ENCODE measurements at regions not wholly inside any gene's neighbourhood (a gene's known extent, or its start where the extent isn't known, plus 50 kb on each side); places are given as distances from the start of the nearest gene placed in this dataset.

- no peaks in the 10 kb centered on the region for H3K4me1 ChIP-seq (ENCODE audit: control insufficient read depth in 3 of 3, insufficient read depth in 2 of 3, low read depth in 1 of 3, low read length in 2 of 3)
- no peak for FAIRE-seq
Measured at GRCh38 chr16:5906351-5906750, 808.8 kb upstream of the EEF2KMT start.

DNA sequence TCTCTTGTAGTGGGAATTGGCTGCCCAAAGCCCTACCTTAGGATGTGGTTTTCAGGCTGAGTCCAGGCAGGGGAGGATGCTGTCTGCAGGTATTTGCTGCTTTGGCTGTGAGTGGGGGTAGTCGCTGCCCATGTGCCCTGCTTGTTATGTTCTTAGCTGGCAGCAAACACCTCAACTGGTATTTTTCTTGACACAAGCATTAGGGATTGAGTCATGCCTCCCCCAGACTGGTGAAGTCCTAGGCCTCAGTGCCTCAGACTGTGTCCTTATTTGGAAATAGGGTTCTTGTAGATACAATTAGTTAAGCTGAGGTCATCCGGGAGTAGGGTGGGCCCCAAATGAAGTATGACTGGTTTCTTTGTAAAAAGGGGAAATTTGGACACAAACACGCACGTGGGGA, 808.3 kb upstream of the EEF2KMT start:
- no peaks in the 10 kb centered on the region for H3K27me3 ChIP-seq (ENCODE audit: control insufficient read depth in 3 of 3, insufficient read depth in 3 of 3, low read length in 3 of 3)
- H3K36me3 ChIP-seq (ENCODE audit: control insufficient read depth in 3 of 3, insufficient read depth in 2 of 3, low read depth in 1 of 3, low read length in 3 of 3): no peaks in the 10 kb centered on the region
- no peak overlapping the region for H3K4me3 ChIP-seq (ENCODE audit: low read depth in 1 of 3, low read length in 3 of 3)
- DNase-seq (no peak), FAIRE-seq (no peak)
- 66 to 81% (median 76%) methylated on average over 4 of the region's 4 CpGs for WGBS, 3 donors
- H3K27ac ChIP-seq (ENCODE audit: low read depth in 1 of 3, low read length in 2 of 3): no peak overlapping the region
- no peaks in the 10 kb centered on the region for H3K9me3 ChIP-seq (ENCODE audit: control insufficient read depth in 2 of 2, insufficient read depth in 1 of 2, low read depth in 1 of 2, low read length in 1 of 2)
- no peaks in the 10 kb centered on the region for H3K4me1 ChIP-seq (ENCODE audit: control insufficient read depth in 3 of 3, insufficient read depth in 2 of 3, low read depth in 1 of 3, low read length in 2 of 3)

More at GRCh38 chr16:5906351-5906750, 808.8 kb upstream of the EEF2KMT start:
- Histone ChIP-seq H3K4me3 (ENCODE audit: low read depth in 1 of 3, low read length in 3 of 3) (no peak overlapping the region), H3K36me3 (ENCODE audit: control insufficient read depth in 3 of 3, insufficient read depth in 2 of 3, low read depth in 1 of 3, low read length in 3 of 3) (no peaks in the 10 kb centered on the region), H3K27me3 (ENCODE audit: control insufficient read depth in 3 of 3, insufficient read depth in 3 of 3, low read length in 3 of 3) (no peaks in the 10 kb centered on the region), H3K9me3 (ENCODE audit: control insufficient read depth in 2 of 2, insufficient read depth in 1 of 2, low read depth in 1 of 2, low read length in 1 of 2) (no peaks in the 10 kb centered on the region), H3K27ac (ENCODE audit: low read depth in 1 of 3, low read length in 2 of 3) (no peak overlapping the region)
- no peak for DNase-seq
- WGBS, 3 donors: 71 to 76% (median 73%) methylated on average over 6 of the region's 6 CpGs

DNA sequence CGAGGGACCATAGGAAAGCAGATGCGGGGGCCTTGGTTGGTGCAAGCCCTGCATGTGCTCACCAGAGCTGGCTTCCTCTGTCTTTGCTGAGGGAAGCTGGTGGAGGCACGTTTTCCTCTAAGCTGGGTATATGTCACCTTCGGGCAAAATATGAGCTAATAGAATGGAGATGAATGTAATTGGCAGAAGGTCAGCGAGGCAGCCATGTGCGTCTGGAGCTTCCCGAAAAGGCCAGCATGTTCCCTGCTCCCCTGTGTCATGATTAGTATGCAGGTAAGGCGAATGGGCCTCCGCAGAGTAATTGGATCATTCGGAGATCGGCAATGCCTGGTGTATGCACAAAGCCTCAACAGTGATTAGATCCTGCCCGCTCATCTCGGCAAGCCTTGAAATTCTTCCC, 806.2 kb upstream of the EEF2KMT start:
- FAIRE-seq: no peak
- H3K36me3 ChIP-seq (ENCODE audit: control insufficient read depth in 3 of 3, insufficient read depth in 2 of 3, low read depth in 1 of 3, low read length in 3 of 3): no peaks in the 10 kb centered on the region
- no peaks in the 10 kb centered on the region for H3K4me1 ChIP-seq (ENCODE audit: control insufficient read depth in 3 of 3, insufficient read depth in 2 of 3, low read depth in 1 of 3, low read length in 2 of 3)
- H3K27ac ChIP-seq (ENCODE audit: low read depth in 1 of 3, low read length in 2 of 3): no peak overlapping the region
- 80 to 83% (median 81%) methylated on average over 13 of the region's 13 CpGs for WGBS, 3 donors
- no peak overlapping the region for H3K4me3 ChIP-seq (ENCODE audit: low read depth in 1 of 3, low read length in 3 of 3)
- no peak for DNase-seq
- H3K27me3 ChIP-seq (ENCODE audit: control insufficient read depth in 3 of 3, insufficient read depth in 3 of 3, low read length in 3 of 3): no peaks in the 10 kb centered on the region
- no peaks in the 10 kb centered on the region for H3K9me3 ChIP-seq (ENCODE audit: control insufficient read depth in 2 of 2, insufficient read depth in 1 of 2, low read depth in 1 of 2, low read length in 1 of 2)

- H3K9me3 ChIP-seq (ENCODE audit: control insufficient read depth in 2 of 2, insufficient read depth in 1 of 2, low read depth in 1 of 2, low read length in 1 of 2): no peaks in the 10 kb centered on the region
- no peak overlapping the region for H3K4me3 ChIP-seq (ENCODE audit: low read depth in 1 of 3, low read length in 3 of 3)
- H3K27me3 ChIP-seq (ENCODE audit: control insufficient read depth in 3 of 3, insufficient read depth in 3 of 3, low read length in 3 of 3): no peaks in the 10 kb centered on the region
- WGBS, 3 donors: 62 to 78% (median 69%) methylated on average over 3 of the region's 3 CpGs
- no peaks in the 10 kb centered on the region for H3K4me1 ChIP-seq (ENCODE audit: control insufficient read depth in 3 of 3, insufficient read depth in 2 of 3, low read depth in 1 of 3, low read length in 2 of 3)
- no peak overlapping the region for H3K27ac ChIP-seq (ENCODE audit: low read depth in 1 of 3, low read length in 2 of 3)
- H3K36me3 ChIP-seq (ENCODE audit: control insufficient read depth in 3 of 3, insufficient read depth in 2 of 3, low read depth in 1 of 3, low read length in 3 of 3): no peaks in the 10 kb centered on the region
- FAIRE-seq (no peak), DNase-seq (no peak)
Measured at GRCh38 chr16:5903153-5903552, 805.6 kb upstream of the EEF2KMT start.

GRCh38 chr16:5900046-5900445, 802.5 kb upstream of the EEF2KMT start:
- 55 to 66% (median 60%) methylated on average over 2 of the region's 2 CpGs for WGBS, 3 donors
- FAIRE-seq: no peak

GRCh38 chr16:5895976-5896375, 798.4 kb upstream of the EEF2KMT start:
- Histone ChIP-seq H3K4me1 (ENCODE audit: control insufficient read depth in 3 of 3, insufficient read depth in 2 of 3, low read depth in 1 of 3, low read length in 2 of 3) (no peaks in the 10 kb centered on the region), H3K36me3 (ENCODE audit: control insufficient read depth in 3 of 3, insufficient read depth in 2 of 3, low read depth in 1 of 3, low read length in 3 of 3) (no peaks in the 10 kb centered on the region), H3K27ac (ENCODE audit: low read depth in 1 of 3, low read length in 2 of 3) (no peak overlapping the region), H3K27me3 (ENCODE audit: control insufficient read depth in 3 of 3, insufficient read depth in 3 of 3, low read length in 3 of 3) (no peaks in the 10 kb centered on the region), H3K9me3 (ENCODE audit: control insufficient read depth in 2 of 2, insufficient read depth in 1 of 2, low read depth in 1 of 2, low read length in 1 of 2) (no peaks in the 10 kb centered on the region), H3K4me3 (ENCODE audit: low read depth in 1 of 3, low read length in 3 of 3) (no peak overlapping the region)
- DNase-seq (no peak), FAIRE-seq (no peak)
- WGBS, 3 donors: 21 to 44% (median 37%) methylated on average over 5 of the region's 5 CpGs

More at GRCh38 chr16:5900046-5900445, 802.5 kb upstream of the EEF2KMT start:
- Histone ChIP-seq H3K4me3 (ENCODE audit: low read depth in 1 of 3, low read length in 3 of 3) (no peak overlapping the region), H3K36me3 (ENCODE audit: control insufficient read depth in 3 of 3, insufficient read depth in 2 of 3, low read depth in 1 of 3, low read length in 3 of 3) (no peaks in the 10 kb centered on the region), H3K27me3 (ENCODE audit: control insufficient read depth in 3 of 3, insufficient read depth in 3 of 3, low read length in 3 of 3) (no peaks in the 10 kb centered on the region), H3K27ac (ENCODE audit: low read depth in 1 of 3, low read length in 2 of 3) (no peak overlapping the region), H3K4me1 (ENCODE audit: control insufficient read depth in 3 of 3, insufficient read depth in 2 of 3, low read depth in 1 of 3, low read length in 2 of 3) (no peaks in the 10 kb centered on the region), H3K9me3 (ENCODE audit: control insufficient read depth in 2 of 2, insufficient read depth in 1 of 2, low read depth in 1 of 2, low read length in 1 of 2) (no peaks in the 10 kb centered on the region)
- no peak for DNase-seq

DNA sequence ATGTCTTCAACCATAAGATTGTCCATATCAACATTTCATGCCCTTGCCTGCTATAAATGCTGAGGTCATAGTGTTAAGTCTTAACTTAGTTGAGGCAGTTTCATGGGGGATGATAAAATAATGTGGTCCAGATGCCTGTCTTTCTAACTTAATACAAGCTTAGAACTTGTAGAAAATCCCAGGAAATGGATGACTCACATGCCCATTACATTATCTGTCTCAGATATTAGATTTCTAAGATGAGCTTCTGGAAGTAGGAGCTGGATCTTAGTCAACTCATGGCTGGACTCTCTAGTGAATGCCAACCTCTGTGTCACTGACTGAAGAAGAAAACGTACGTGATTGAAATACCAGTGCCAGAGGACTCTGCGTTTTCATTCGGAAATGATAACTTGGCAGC, 797.5 kb upstream of the EEF2KMT start:
- 73 to 90% (median 86%) methylated on average over 4 of the region's 4 CpGs for WGBS, 3 donors
- DNase-seq (no peak), FAIRE-seq (no peak)
- no peaks in the 10 kb centered on the region for H3K4me1 ChIP-seq (ENCODE audit: control insufficient read depth in 3 of 3, insufficient read depth in 2 of 3, low read depth in 1 of 3, low read length in 2 of 3)
- H3K27me3 ChIP-seq (ENCODE audit: control insufficient read depth in 3 of 3, insufficient read depth in 3 of 3, low read length in 3 of 3): no peaks in the 10 kb centered on the region
- H3K27ac ChIP-seq (ENCODE audit: low read depth in 1 of 3, low read length in 2 of 3): no peak overlapping the region
- H3K36me3 ChIP-seq (ENCODE audit: control insufficient read depth in 3 of 3, insufficient read depth in 2 of 3, low read depth in 1 of 3, low read length in 3 of 3): no peaks in the 10 kb centered on the region
- H3K9me3 ChIP-seq (ENCODE audit: control insufficient read depth in 2 of 2, insufficient read depth in 1 of 2, low read depth in 1 of 2, low read length in 1 of 2): no peaks in the 10 kb centered on the region
- no peak overlapping the region for H3K4me3 ChIP-seq (ENCODE audit: low read depth in 1 of 3, low read length in 3 of 3)

DNA sequence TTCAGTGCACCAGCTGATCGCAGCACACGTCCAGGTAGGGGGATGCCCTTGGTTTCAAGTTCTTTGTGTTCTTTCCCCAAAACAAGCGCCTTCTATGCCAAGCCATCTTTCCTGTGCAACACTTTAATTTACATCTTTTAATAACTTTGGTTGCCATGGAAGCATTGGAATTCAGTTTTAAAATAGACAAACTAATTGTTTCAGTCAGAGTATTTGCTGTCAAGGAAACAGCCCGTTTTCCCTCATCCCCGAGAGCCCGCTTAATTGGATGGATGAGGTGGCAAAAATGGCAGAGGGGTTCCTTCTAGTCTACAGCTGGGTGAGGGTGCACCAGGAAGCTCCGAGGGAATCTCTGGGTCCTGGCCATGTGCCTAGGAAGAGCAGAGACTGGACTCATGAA, 793.7 kb upstream of the EEF2KMT start:
- Histone ChIP-seq H3K36me3 (ENCODE audit: control insufficient read depth in 3 of 3, insufficient read depth in 2 of 3, low read depth in 1 of 3, low read length in 3 of 3) (no peaks in the 10 kb centered on the region), H3K4me3 (ENCODE audit: low read depth in 1 of 3, low read length in 3 of 3) (no peak overlapping the region), H3K27ac (ENCODE audit: low read depth in 1 of 3, low read length in 2 of 3) (no peak overlapping the region), H3K27me3 (ENCODE audit: control insufficient read depth in 3 of 3, insufficient read depth in 3 of 3, low read length in 3 of 3) (no peaks in the 10 kb centered on the region), H3K4me1 (ENCODE audit: control insufficient read depth in 3 of 3, insufficient read depth in 2 of 3, low read depth in 1 of 3, low read length in 2 of 3) (no peaks in the 10 kb centered on the region), H3K9me3 (ENCODE audit: control insufficient read depth in 2 of 2, insufficient read depth in 1 of 2, low read depth in 1 of 2, low read length in 1 of 2) (no peaks in the 10 kb centered on the region)
- FAIRE-seq: no peak
- no peak for DNase-seq
- 69 to 80% (median 76%) methylated on average over 7 of the region's 7 CpGs for WGBS, 3 donors

DNA sequence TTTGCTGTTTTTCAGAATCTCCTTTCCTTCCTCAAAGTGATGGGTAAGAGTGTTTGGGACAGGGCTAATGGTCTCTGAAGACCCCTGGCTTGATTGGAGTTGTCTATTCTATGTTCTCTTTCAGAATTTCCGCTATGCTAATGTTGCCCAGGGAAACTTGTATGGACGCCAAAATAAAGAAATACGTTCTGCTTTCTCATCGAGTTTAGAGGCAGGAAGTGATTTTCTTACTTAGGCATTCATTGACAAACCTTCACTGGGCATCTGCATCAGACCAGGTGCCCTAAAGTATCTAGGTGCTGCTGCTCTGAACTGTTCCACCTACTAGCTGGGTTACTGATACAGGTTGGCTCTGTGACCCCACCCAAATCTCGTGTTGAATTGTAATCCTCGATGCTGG, 787.9 kb upstream of the EEF2KMT start:
- H3K27ac ChIP-seq (ENCODE audit: low read depth in 1 of 3, low read length in 2 of 3): no peak overlapping the region
- H3K4me3 ChIP-seq (ENCODE audit: low read depth in 1 of 3, low read length in 3 of 3): no peak overlapping the region
- DNase-seq (no peak), FAIRE-seq (no peak)
- no peaks in the 10 kb centered on the region for H3K36me3 ChIP-seq (ENCODE audit: control insufficient read depth in 3 of 3, insufficient read depth in 2 of 3, low read depth in 1 of 3, low read length in 3 of 3)
- H3K9me3 ChIP-seq (ENCODE audit: control insufficient read depth in 2 of 2, insufficient read depth in 1 of 2, low read depth in 1 of 2, low read length in 1 of 2): no peaks in the 10 kb centered on the region
- 76 to 79% (median 78%) methylated on average over 6 of the region's 6 CpGs for WGBS, 3 donors
- no peaks in the 10 kb centered on the region for H3K4me1 ChIP-seq (ENCODE audit: control insufficient read depth in 3 of 3, insufficient read depth in 2 of 3, low read depth in 1 of 3, low read length in 2 of 3)
- H3K27me3 ChIP-seq (ENCODE audit: control insufficient read depth in 3 of 3, insufficient read depth in 3 of 3, low read length in 3 of 3): no peaks in the 10 kb centered on the region

All from small intestine (tissue), 7 donors.